ENCODE measurements at regions not wholly inside any gene's neighbourhood (a gene's known extent, or its start where the extent isn't known, plus 50 kb on each side); places are given as distances from the start of the nearest gene placed in this dataset.

DNA sequence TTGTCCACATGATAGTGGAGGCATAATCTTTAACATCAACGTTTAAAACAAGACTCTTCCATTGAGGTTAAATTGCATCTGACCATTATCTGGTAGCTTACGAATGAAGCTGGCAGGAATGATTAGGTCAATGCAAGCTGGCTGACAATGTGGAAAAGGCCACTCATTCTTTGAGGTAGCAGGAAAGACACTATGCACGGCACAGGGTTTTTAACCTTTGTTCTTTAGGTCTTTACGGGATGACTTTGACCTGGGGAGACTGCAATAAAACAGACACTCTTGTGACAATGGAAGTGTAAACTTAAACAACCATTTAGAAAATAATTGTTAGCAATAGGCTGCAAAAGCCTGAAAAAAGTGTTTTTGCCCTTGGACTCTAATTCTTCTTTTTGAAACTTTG lies 193.8 kb upstream of the FOXD3 start:
- TF ChIP-seq, protein P1, sequence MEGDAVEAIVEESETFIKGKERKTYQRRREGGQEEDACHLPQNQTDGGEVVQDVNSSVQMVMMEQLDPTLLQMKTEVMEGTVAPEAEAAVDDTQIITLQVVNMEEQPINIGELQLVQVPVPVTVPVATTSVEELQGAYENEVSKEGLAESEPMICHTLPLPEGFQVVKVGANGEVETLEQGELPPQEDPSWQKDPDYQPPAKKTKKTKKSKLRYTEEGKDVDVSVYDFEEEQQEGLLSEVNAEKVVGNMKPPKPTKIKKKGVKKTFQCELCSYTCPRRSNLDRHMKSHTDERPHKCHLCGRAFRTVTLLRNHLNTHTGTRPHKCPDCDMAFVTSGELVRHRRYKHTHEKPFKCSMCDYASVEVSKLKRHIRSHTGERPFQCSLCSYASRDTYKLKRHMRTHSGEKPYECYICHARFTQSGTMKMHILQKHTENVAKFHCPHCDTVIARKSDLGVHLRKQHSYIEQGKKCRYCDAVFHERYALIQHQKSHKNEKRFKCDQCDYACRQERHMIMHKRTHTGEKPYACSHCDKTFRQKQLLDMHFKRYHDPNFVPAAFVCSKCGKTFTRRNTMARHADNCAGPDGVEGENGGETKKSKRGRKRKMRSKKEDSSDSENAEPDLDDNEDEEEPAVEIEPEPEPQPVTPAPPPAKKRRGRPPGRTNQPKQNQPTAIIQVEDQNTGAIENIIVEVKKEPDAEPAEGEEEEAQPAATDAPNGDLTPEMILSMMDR (conservative IDR thresholded peaks at IDR 0.05; ENCODE audit: low read depth, low read length): no peak
- H3K4me3 ChIP-seq (IDR thresholded peaks at IDR 0.05; ENCODE audit: insufficient read depth, low read depth, low read length): no peak overlapping the region
- H3K79me2 ChIP-seq (ENCODE audit: insufficient read depth, low read depth): no peaks in the 10 kb centered on the region
- H3K27me3 ChIP-seq (ENCODE audit: insufficient read depth, low read depth): no peaks in the 10 kb centered on the region
- H3K36me3 ChIP-seq (ENCODE audit: insufficient read depth): no peaks in the 10 kb centered on the region
- H3K9ac ChIP-seq: no peak overlapping the region
- H3K27ac ChIP-seq: no peak overlapping the region
- no peaks in the 10 kb centered on the region for H4K20me1 ChIP-seq (ENCODE audit: insufficient read depth)
- no peak overlapping the region for H2AFZ ChIP-seq (ENCODE audit: low read depth)
- H3K4me2 ChIP-seq: no peak overlapping the region
- H3K4me1 ChIP-seq (ENCODE audit: low read depth, poor library complexity, severe bottlenecking): peaks cover 41% of the 10 kb centered on the region

DNA sequence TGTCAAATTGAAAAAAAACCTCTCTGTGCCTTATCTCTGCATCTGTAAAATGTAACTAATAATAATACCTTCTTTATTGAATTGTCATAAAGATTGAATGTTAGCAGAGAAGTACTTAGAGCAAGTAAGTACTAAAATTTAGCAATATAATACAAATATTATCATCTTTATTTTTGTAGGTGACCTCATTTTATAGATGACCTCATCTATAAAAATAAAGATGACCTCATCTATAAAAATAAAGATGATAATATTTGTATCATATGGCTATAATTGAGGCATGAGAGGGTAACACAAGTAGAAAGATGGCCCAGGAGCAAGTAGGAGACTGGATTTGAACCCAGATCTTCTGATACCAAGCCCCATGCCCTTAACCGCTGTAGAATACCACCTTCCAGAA lies 193.2 kb upstream of the FOXD3 start:
- Histone ChIP-seq H3K4me3 (IDR thresholded peaks at IDR 0.05; ENCODE audit: insufficient read depth, low read depth, low read length) (no peak overlapping the region), H2AFZ (ENCODE audit: low read depth) (no peak overlapping the region), H3K4me1 (ENCODE audit: low read depth, poor library complexity, severe bottlenecking) (peaks cover 38% of the 10 kb centered on the region), H3K4me2 (no peak overlapping the region), H3K79me2 (ENCODE audit: insufficient read depth, low read depth) (no peaks in the 10 kb centered on the region), H3K27ac (no peak overlapping the region), H3K9ac (no peak overlapping the region), H4K20me1 (ENCODE audit: insufficient read depth) (no peaks in the 10 kb centered on the region), H3K27me3 (ENCODE audit: insufficient read depth, low read depth) (no peaks in the 10 kb centered on the region), H3K36me3 (ENCODE audit: insufficient read depth) (no peaks in the 10 kb centered on the region)
- TF ChIP-seq, protein P1 (conservative IDR thresholded peaks at IDR 0.05; ENCODE audit: low read depth, low read length): no peak

DNA sequence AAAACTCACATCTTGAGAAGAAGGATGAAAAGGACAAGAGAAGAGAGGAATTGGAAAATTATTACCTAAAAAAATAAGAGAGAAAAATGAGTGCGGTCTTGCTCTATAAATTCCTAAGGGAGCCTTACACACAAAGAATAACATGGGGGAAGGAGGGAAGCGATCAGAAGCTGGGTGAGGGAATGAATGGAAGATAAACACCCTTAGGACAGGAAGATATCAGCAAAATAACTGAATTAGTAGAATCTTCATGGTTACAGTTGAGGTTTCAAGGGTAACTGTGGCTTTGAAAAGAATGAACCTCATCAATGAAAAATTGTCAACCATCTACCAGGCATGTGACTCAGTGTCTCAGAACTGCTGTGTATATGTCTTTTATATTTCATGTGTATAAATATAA lies 192.5 kb upstream of the FOXD3 start:
- TF ChIP-seq, protein P1 (conservative IDR thresholded peaks at IDR 0.05; ENCODE audit: low read depth, low read length): no peak

DNA sequence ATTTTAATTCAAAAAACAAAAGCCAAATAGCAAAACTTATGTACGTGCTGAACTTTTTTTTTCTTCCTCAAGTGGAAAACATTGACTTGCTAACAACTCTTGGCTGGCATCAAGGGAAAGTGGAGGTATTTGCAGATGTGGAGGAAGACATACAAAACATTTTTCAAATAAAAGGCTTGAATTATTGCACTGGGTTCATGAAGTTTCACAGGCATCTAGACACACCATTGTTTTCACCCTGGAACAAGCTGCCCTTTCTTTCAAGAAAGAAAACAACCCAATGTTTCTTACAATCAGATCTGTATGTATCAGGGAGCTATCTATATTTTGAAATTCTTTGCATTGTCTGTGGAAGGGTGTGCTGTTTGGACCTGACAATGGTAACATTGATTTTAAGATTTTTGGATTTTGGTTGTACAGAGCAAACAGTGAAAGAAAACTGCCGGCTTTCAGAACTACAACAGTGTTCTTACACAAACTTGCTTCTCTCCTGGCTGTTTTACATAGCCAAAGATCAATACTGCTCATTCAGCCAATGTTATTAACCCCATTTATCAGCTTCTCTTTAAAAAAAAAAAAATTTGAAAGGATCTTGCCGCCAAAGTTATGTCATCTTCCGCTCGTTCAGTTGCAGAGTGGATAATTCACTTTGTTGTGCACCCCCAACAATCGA lies 187.7 kb upstream of the FOXD3 start:
- Histone ChIP-seq H3K4me3 (IDR thresholded peaks at IDR 0.05; ENCODE audit: insufficient read depth, low read depth, low read length) (no peak overlapping the region), H3K4me1 (ENCODE audit: low read depth, poor library complexity, severe bottlenecking) (no peaks in the 10 kb centered on the region), H3K27ac (no peak overlapping the region), H3K79me2 (ENCODE audit: insufficient read depth, low read depth) (no peaks in the 10 kb centered on the region), H3K27me3 (ENCODE audit: insufficient read depth, low read depth) (no peaks in the 10 kb centered on the region), H3K9ac (no peak overlapping the region), H4K20me1 (ENCODE audit: insufficient read depth) (no peaks in the 10 kb centered on the region), H3K4me2 (no peak overlapping the region), H2AFZ (ENCODE audit: low read depth) (no peak overlapping the region), H3K36me3 (ENCODE audit: insufficient read depth) (no peaks in the 10 kb centered on the region)
- TF ChIP-seq, protein P1 (conservative IDR thresholded peaks at IDR 0.05; ENCODE audit: low read depth, low read length): no peak

More for the DNA sequence above, 192.5 kb upstream of the FOXD3 start:
- Histone ChIP-seq H3K27ac (no peak overlapping the region), H4K20me1 (ENCODE audit: insufficient read depth) (no peaks in the 10 kb centered on the region), H3K4me3 (IDR thresholded peaks at IDR 0.05; ENCODE audit: insufficient read depth, low read depth, low read length) (no peak overlapping the region), H2AFZ (ENCODE audit: low read depth) (no peak overlapping the region), H3K36me3 (ENCODE audit: insufficient read depth) (no peaks in the 10 kb centered on the region), H3K27me3 (ENCODE audit: insufficient read depth, low read depth) (no peaks in the 10 kb centered on the region), H3K4me2 (no peak overlapping the region), H3K79me2 (ENCODE audit: insufficient read depth, low read depth) (no peaks in the 10 kb centered on the region), H3K9ac (no peak overlapping the region), H3K4me1 (ENCODE audit: low read depth, poor library complexity, severe bottlenecking) (peaks cover 32% of the 10 kb centered on the region)

Measured in KMS-11 (cell line).